Frontal cortex (tissue), 1 donor: ENCODE measurements at regions not wholly inside any gene's neighbourhood (a gene's known extent, or its start where the extent isn't known, plus 50 kb on each side); places are given as distances from the start of the nearest gene placed in this dataset. TPM values are rescaled to one million over a fixed set of nuclear protein-coding genes. Genes with fewer than 3 reads are reported as not detected.

ENCODE experiments used
- small RNA-seq: library from RNA; depleted of rRNA; stranded (forward); fragments of <200 nt; gene quantifications from one replicate; pipeline ENCODE3, GENCODE V24; 2014

Small RNAs in the stretch of these regions (small RNA-seq; reads per million reads assigned to genes)
- gene MIR548A1 (not detected), gene RNA5SP205 (not detected), gene RNU6-801P (not detected)
